PFSK-1 (cell line): ENCODE measurements at regions not wholly inside any gene's neighbourhood (a gene's known extent, or its start where the extent isn't known, plus 50 kb on each side); places are given as distances from the start of the nearest gene placed in this dataset.

Experiments used
- FOXP2 ChIP-seq: optimal IDR thresholded peaks from 2 replicates; pipeline ENCODE3; 2011; ENCODE audit warnings: borderline replicate concordance, control low read depth, inconsistent platforms; ENCODE audit not compliant: insufficient read depth; ENCODE audit errors: extremely low read length, extremely low read depth
- POLR2AphosphoS5 ChIP-seq: IDR thresholded peaks from 2 replicates; pipeline ENCODE4 v1.6.1; 2012; ENCODE audit warnings: low read depth, mild to moderate bottlenecking, control low read depth, low read length, moderate library complexity
- SIN3A ChIP-seq: IDR thresholded peaks from 2 replicates; pipeline ENCODE4 v1.6.1; 2012; ENCODE audit warnings: mild to moderate bottlenecking, low read length, moderate library complexity, borderline replicate concordance; ENCODE audit not compliant: insufficient read depth
- TAF1 ChIP-seq: IDR thresholded peaks from 2 replicates; pipeline ENCODE4 v1.6.1; 2012; ENCODE audit warnings: low read length, control low read depth, borderline replicate concordance; ENCODE audit not compliant: insufficient read depth
- TF ChIP-seq, protein P1 (sequence below), 2 experiments: IDR thresholded peaks; 2 replicates each; pipeline versions ENCODE4 v1.6.1 to v1.8.0; 2011 to 2012; ENCODE audit warnings: low read depth in 2 of 2, low read length in 2 of 2, control low read depth in 1 of 2, inconsistent platforms in 1 of 2, mild to moderate bottlenecking in 1 of 2, moderate library complexity in 1 of 2; ENCODE audit not compliant: insufficient read depth in 1 of 2

DNA sequence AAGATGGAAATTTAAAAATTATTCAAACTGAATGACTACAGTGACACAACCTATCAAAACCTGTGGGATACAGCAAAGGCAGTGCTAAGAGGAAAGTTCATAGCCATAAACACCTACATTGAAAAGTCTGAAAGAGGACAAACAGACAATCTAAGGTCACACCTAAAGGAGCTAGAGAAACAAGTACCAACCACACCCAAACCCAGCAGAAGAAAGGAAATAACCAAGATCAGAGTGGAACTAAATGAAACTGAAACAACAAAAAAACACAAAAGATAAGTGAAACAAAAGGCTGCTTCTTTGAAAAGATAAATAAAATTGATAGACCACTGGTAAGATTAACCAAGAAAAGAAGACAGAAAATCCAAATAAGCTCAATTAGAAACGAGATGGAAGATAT lies 247.2 kb upstream of the ZNF804A start:
- TF ChIP-seq FOXP2 (no peak), TAF1 (no peak), POLR2AphosphoS5 (no peak), SIN3A (no peak)
- TF ChIP-seq, protein P1, sequence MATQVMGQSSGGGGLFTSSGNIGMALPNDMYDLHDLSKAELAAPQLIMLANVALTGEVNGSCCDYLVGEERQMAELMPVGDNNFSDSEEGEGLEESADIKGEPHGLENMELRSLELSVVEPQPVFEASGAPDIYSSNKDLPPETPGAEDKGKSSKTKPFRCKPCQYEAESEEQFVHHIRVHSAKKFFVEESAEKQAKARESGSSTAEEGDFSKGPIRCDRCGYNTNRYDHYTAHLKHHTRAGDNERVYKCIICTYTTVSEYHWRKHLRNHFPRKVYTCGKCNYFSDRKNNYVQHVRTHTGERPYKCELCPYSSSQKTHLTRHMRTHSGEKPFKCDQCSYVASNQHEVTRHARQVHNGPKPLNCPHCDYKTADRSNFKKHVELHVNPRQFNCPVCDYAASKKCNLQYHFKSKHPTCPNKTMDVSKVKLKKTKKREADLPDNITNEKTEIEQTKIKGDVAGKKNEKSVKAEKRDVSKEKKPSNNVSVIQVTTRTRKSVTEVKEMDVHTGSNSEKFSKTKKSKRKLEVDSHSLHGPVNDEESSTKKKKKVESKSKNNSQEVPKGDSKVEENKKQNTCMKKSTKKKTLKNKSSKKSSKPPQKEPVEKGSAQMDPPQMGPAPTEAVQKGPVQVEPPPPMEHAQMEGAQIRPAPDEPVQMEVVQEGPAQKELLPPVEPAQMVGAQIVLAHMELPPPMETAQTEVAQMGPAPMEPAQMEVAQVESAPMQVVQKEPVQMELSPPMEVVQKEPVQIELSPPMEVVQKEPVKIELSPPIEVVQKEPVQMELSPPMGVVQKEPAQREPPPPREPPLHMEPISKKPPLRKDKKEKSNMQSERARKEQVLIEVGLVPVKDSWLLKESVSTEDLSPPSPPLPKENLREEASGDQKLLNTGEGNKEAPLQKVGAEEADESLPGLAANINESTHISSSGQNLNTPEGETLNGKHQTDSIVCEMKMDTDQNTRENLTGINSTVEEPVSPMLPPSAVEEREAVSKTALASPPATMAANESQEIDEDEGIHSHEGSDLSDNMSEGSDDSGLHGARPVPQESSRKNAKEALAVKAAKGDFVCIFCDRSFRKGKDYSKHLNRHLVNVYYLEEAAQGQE (IDR thresholded peaks at IDR 0.05; ENCODE audit: insufficient read depth in 1 of 2, low read depth in 2 of 2, low read length in 2 of 2), result no peak

DNA sequence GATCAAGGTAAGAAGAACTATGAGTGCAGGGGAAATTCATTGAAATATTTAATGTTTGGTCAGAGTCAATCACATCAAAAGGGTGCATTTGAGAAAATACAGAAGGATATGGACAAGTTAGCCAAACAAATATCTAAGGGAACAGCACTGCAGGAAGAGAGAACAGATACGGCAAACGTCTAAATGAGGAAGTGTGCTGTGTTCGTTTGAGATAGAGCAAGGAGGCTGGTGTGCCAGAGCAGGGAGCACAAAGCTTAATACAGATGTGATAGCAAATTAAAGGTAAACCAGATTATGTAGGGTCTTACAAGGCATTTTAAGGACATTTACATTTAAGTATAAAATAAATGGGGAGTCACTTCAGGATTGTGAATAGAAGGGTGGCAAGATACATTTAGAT lies 241.3 kb upstream of the ZNF804A start:
- TF ChIP-seq TAF1 (no peak), POLR2AphosphoS5 (no peak), SIN3A (no peak), FOXP2 (no peak)
- TF ChIP-seq, protein P1 (IDR thresholded peaks at IDR 0.05; ENCODE audit: insufficient read depth in 1 of 2, low read depth in 2 of 2, low read length in 2 of 2), result no peak

DNA sequence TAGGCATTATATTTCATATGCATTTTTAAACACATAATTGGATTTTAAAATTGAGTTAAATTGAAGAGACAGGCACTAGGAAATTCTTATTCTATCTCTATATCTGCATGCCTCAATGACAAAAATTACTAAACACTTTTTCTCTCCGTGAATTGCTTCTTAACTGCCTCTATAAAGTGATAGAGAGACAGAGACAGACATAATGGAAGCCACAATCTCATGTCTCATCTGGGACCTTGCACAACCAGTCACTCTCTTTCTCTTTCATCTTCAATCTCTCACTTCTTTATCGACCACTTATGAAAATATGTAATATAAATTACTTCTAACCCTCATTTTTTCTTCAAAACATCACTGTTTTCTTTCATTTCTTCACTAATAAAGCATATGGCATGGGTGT lies 238.9 kb upstream of the ZNF804A start:
- TF ChIP-seq TAF1 (no peak), SIN3A (no peak), POLR2AphosphoS5 (no peak), FOXP2 (no peak)
- TF ChIP-seq, protein P1 (IDR thresholded peaks at IDR 0.05; ENCODE audit: insufficient read depth in 1 of 2, low read depth in 2 of 2, low read length in 2 of 2), result no peak

DNA sequence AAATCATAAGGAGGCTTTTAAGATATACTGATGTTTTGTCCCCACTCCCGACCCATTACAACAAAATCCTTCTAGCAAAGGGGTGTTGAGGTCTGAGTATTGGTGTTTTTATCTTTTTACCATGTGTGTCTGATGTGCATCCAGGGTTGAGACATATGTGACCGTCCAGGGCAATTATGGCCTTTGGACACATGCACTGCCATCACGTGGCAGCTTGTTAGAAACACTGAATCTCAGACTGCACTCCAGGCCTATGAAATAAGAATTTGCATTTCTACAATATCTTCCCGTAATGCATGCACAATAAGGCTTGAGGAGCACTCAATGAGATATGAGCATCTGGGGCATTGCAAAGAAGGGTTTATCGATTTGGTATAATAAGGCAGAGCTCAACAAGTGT lies 235.1 kb upstream of the ZNF804A start:
- TF ChIP-seq, protein P1 (IDR thresholded peaks at IDR 0.05; ENCODE audit: insufficient read depth in 1 of 2, low read depth in 2 of 2, low read length in 2 of 2), result no peak
- TF ChIP-seq FOXP2 (no peak), TAF1 (no peak), SIN3A (no peak), POLR2AphosphoS5 (no peak)

DNA sequence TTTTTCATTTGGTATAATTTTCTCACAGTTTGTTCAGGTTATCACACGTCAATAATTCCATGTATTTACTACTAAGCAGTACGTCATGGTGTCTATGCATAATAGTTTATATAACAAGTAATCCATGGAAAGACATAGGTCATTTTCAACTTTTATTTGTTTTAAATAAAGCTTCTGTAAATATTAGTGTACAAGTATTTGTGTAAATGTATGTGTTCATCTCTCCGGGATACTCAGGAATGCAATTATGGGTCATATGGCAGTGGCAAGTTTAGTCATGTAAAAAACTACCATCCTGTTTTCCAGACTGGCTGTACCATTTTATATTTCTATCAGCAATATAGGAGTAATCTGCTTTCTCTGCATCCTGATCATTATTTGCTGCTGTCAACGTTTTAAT lies 231.1 kb upstream of the ZNF804A start:
- no peak for TF ChIP-seq TAF1
